GM23338 (cell line): ENCODE measurements at regions not wholly inside any gene's neighbourhood (a gene's known extent, or its start where the extent isn't known, plus 50 kb on each side); places are given as distances from the start of the nearest gene placed in this dataset.

Experiments used
- ATAC-seq: fragments of 200-7000 bp; cut with Tn5 transposase; 3 replicates; pipeline ENCODE4 v1.9.1; 2020
- DNase-seq: peaks from one replicate; pipeline ENCODE4 v3.0.0-alpha.2; 2015; ENCODE audit warnings: low spot score
- H2AFZ ChIP-seq: fragments of 200-600 bp; sonication (generic); 2 replicates; pipeline ENCODE4 v1.8.0; 2016; ENCODE audit warnings: antibody characterized with exemption, mild to moderate bottlenecking, moderate library complexity
- H3F3A ChIP-seq: fragments of 200-600 bp; sonication (generic); replicated peaks from 2 replicates; pipeline ENCODE4 v1.8.0; 2017; ENCODE audit warnings: antibody characterized with exemption, mixed run types, low read depth
- H3K27ac ChIP-seq: fragments of 200-600 bp; sonication (generic); 2 replicates; pipeline ENCODE4 v1.6.1; 2016; ENCODE audit warnings: low read depth
- H3K27me3 ChIP-seq: fragments of 200-600 bp; sonication (generic); 2 replicates; pipeline ENCODE4 v1.8.0; 2016; ENCODE audit warnings: mild to moderate bottlenecking, mixed run types, moderate library complexity; ENCODE audit not compliant: insufficient read depth
- H3K36me3 ChIP-seq: fragments of 200-600 bp; sonication (generic); 2 replicates; pipeline ENCODE4 v1.8.0; 2016; ENCODE audit warnings: mild to moderate bottlenecking; ENCODE audit not compliant: insufficient read depth
- H3K4me1 ChIP-seq: fragments of 200-600 bp; sonication (generic); 2 replicates; pipeline ENCODE4 v1.8.0; 2016; ENCODE audit warnings: mild to moderate bottlenecking, moderate library complexity; ENCODE audit not compliant: insufficient read depth
- H3K4me2 ChIP-seq: fragments of 200-600 bp; sonication (generic); 2 replicates; pipeline ENCODE4 v1.7.1; 2017; ENCODE audit warnings: mixed run types
- H3K4me3 ChIP-seq: fragments of 200-600 bp; sonication (generic); 2 replicates; pipeline ENCODE4 v1.6.1; 2016; ENCODE audit warnings: mixed run types
- H3K79me2 ChIP-seq: fragments of 200-600 bp; sonication (generic); replicated peaks from 2 replicates; pipeline ENCODE4 v1.8.0; 2017; ENCODE audit warnings: mild to moderate bottlenecking; ENCODE audit not compliant: insufficient read depth
- H3K9me2 ChIP-seq: fragments of 200-600 bp; sonication (generic); 2 replicates; pipeline ENCODE4 v1.8.0; 2017; ENCODE audit not compliant: insufficient read depth
- H4K20me1 ChIP-seq: fragments of 200-600 bp; sonication (generic); replicated peaks from 2 replicates; pipeline ENCODE4 v1.8.0; 2017; ENCODE audit warnings: mild to moderate bottlenecking; ENCODE audit not compliant: insufficient read depth
- H3K27ac Mint-ChIP-seq: 2 replicates; pipeline ENCODE4 v1.8.0; 2020; ENCODE audit warnings: inconsistent platforms, mild to moderate bottlenecking, moderate library complexity, mixed read lengths
- H3K27me3 Mint-ChIP-seq: 3 replicates; pipeline ENCODE4 v1.8.0; 2022; ENCODE audit warnings: low read depth, mild to moderate bottlenecking, moderate library complexity, mixed read lengths, inconsistent platforms; ENCODE audit not compliant: insufficient read depth, poor library complexity
- H3K36me3 Mint-ChIP-seq: 3 replicates; pipeline ENCODE4 v1.8.0; 2021; ENCODE audit warnings: low read depth, mild to moderate bottlenecking, inconsistent platforms, moderate library complexity, mixed read lengths
- H3K4me1 Mint-ChIP-seq: 3 replicates; pipeline ENCODE4 v1.8.0; 2020; ENCODE audit warnings: mild to moderate bottlenecking, inconsistent platforms, mixed read lengths
- H3K4me3 Mint-ChIP-seq: 3 replicates; pipeline ENCODE4 v1.8.0; 2021; ENCODE audit warnings: moderate library complexity, mild to moderate bottlenecking, inconsistent platforms, mixed read lengths
- H3K9me3 Mint-ChIP-seq: 3 replicates; pipeline ENCODE4 v1.8.0; 2020; ENCODE audit warnings: moderate library complexity, mild to moderate bottlenecking, inconsistent platforms, mixed read lengths
- CREB1 ChIP-seq: fragments of 250-450 bp; sonication (Bioruptor Pico); IDR thresholded peaks from 2 replicates; pipeline ENCODE4 v1.5.0; 2020; ENCODE audit warnings: low read depth, mild to moderate bottlenecking, moderate library complexity
- EZH2 ChIP-seq: fragments of 200-600 bp; sonication (generic); IDR thresholded peaks from one replicate; pipeline ENCODE4 v1.8.0; 2017; ENCODE audit warnings: antibody characterized with exemption, mild to moderate bottlenecking, low read depth; ENCODE audit not compliant: unreplicated experiment
- POLR2AphosphoS5 ChIP-seq: IDR thresholded peaks from 2 replicates; pipeline ENCODE4 v1.6.1; 2016; ENCODE audit warnings: antibody characterized with exemption, low read depth
- STAT1 ChIP-seq: IDR thresholded peaks from one replicate; pipeline ENCODE4 v1.6.1; 2016; ENCODE audit warnings: antibody characterized with exemption; ENCODE audit not compliant: unreplicated experiment
- ZNF114 ChIP-seq: fragments of 250-450 bp; sonication (Bioruptor Pico); IDR thresholded peaks from 2 replicates; pipeline ENCODE4 v1.5.0; 2020; ENCODE audit warnings: mild to moderate bottlenecking, moderate library complexity
- TF ChIP-seq, protein P1 (sequence below): IDR thresholded peaks from 2 replicates; pipeline ENCODE4 v1.6.1; 2016; ENCODE audit warnings: antibody characterized with exemption
- TF ChIP-seq, protein P2 (sequence below): IDR thresholded peaks from one replicate; pipeline ENCODE4 v1.6.1; 2018; ENCODE audit warnings: antibody characterized with exemption; ENCODE audit not compliant: unreplicated experiment
- TF ChIP-seq, protein P3 (sequence below): fragments of 250-450 bp; sonication (Bioruptor Pico); IDR thresholded peaks from 2 replicates; pipeline ENCODE4 v1.5.0; 2020; ENCODE audit warnings: mild to moderate bottlenecking, moderate library complexity

DNA sequence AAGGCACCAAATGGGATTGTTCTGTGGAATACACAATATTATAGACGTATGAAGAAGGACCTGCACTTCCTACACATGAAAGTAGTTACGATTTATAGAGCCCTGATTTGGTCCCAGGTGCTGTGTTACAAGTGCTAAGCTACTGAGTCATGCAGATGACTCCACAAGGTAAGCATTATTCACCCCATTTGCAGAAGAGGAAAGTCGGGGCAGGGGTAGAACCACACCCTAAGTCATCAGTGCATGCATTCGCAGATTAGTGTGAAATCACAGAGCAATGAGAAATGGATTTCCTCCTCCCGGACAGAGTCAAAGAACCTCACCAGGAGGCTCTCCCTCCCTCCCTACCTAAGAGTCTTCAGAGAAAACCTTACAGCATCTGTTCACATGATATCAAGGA, 279.5 kb downstream of the LRFN2 start:
- Mint-ChIP-seq H3K36me3 (no peaks in the 10 kb centered on the region), H3K9me3 (peaks cover 8% of the 10 kb centered on the region; the same call in 2 of the 3 replicates), H3K27ac (no peak overlapping the region), H3K27me3 (peaks cover 8% of the 10 kb centered on the region), H3K4me1 (peaks cover 9% of the 10 kb centered on the region), H3K4me3 (no peak overlapping the region)
- Histone ChIP-seq H3K4me1 (peaks cover 6% of the 10 kb centered on the region; the same call in 1 of the 2 replicates), H3K27me3 (no peaks in the 10 kb centered on the region), H3K4me3 (no peak overlapping the region), H3K27ac (no peak overlapping the region), H4K20me1 (no peaks in the 10 kb centered on the region), H2AFZ (peak overlapping the region; percentile 72; the same call in 1 of the 2 replicates), H3K4me2 (no peak overlapping the region), H3F3A (no peaks in the 10 kb centered on the region), H3K79me2 (no peaks in the 10 kb centered on the region), H3K36me3 (no peaks in the 10 kb centered on the region), H3K9me2 (peaks cover 5% of the 10 kb centered on the region; the same call in 1 of the 2 replicates)
- TF ChIP-seq, protein P1, sequence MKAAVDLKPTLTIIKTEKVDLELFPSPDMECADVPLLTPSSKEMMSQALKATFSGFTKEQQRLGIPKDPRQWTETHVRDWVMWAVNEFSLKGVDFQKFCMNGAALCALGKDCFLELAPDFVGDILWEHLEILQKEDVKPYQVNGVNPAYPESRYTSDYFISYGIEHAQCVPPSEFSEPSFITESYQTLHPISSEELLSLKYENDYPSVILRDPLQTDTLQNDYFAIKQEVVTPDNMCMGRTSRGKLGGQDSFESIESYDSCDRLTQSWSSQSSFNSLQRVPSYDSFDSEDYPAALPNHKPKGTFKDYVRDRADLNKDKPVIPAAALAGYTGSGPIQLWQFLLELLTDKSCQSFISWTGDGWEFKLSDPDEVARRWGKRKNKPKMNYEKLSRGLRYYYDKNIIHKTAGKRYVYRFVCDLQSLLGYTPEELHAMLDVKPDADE, result no peak
- TF ChIP-seq CREB1 (CRISPR knock-in tag), result no peak
- TF ChIP-seq, protein P2, sequence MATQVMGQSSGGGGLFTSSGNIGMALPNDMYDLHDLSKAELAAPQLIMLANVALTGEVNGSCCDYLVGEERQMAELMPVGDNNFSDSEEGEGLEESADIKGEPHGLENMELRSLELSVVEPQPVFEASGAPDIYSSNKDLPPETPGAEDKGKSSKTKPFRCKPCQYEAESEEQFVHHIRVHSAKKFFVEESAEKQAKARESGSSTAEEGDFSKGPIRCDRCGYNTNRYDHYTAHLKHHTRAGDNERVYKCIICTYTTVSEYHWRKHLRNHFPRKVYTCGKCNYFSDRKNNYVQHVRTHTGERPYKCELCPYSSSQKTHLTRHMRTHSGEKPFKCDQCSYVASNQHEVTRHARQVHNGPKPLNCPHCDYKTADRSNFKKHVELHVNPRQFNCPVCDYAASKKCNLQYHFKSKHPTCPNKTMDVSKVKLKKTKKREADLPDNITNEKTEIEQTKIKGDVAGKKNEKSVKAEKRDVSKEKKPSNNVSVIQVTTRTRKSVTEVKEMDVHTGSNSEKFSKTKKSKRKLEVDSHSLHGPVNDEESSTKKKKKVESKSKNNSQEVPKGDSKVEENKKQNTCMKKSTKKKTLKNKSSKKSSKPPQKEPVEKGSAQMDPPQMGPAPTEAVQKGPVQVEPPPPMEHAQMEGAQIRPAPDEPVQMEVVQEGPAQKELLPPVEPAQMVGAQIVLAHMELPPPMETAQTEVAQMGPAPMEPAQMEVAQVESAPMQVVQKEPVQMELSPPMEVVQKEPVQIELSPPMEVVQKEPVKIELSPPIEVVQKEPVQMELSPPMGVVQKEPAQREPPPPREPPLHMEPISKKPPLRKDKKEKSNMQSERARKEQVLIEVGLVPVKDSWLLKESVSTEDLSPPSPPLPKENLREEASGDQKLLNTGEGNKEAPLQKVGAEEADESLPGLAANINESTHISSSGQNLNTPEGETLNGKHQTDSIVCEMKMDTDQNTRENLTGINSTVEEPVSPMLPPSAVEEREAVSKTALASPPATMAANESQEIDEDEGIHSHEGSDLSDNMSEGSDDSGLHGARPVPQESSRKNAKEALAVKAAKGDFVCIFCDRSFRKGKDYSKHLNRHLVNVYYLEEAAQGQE, result no peak
- TF ChIP-seq, protein P3, sequence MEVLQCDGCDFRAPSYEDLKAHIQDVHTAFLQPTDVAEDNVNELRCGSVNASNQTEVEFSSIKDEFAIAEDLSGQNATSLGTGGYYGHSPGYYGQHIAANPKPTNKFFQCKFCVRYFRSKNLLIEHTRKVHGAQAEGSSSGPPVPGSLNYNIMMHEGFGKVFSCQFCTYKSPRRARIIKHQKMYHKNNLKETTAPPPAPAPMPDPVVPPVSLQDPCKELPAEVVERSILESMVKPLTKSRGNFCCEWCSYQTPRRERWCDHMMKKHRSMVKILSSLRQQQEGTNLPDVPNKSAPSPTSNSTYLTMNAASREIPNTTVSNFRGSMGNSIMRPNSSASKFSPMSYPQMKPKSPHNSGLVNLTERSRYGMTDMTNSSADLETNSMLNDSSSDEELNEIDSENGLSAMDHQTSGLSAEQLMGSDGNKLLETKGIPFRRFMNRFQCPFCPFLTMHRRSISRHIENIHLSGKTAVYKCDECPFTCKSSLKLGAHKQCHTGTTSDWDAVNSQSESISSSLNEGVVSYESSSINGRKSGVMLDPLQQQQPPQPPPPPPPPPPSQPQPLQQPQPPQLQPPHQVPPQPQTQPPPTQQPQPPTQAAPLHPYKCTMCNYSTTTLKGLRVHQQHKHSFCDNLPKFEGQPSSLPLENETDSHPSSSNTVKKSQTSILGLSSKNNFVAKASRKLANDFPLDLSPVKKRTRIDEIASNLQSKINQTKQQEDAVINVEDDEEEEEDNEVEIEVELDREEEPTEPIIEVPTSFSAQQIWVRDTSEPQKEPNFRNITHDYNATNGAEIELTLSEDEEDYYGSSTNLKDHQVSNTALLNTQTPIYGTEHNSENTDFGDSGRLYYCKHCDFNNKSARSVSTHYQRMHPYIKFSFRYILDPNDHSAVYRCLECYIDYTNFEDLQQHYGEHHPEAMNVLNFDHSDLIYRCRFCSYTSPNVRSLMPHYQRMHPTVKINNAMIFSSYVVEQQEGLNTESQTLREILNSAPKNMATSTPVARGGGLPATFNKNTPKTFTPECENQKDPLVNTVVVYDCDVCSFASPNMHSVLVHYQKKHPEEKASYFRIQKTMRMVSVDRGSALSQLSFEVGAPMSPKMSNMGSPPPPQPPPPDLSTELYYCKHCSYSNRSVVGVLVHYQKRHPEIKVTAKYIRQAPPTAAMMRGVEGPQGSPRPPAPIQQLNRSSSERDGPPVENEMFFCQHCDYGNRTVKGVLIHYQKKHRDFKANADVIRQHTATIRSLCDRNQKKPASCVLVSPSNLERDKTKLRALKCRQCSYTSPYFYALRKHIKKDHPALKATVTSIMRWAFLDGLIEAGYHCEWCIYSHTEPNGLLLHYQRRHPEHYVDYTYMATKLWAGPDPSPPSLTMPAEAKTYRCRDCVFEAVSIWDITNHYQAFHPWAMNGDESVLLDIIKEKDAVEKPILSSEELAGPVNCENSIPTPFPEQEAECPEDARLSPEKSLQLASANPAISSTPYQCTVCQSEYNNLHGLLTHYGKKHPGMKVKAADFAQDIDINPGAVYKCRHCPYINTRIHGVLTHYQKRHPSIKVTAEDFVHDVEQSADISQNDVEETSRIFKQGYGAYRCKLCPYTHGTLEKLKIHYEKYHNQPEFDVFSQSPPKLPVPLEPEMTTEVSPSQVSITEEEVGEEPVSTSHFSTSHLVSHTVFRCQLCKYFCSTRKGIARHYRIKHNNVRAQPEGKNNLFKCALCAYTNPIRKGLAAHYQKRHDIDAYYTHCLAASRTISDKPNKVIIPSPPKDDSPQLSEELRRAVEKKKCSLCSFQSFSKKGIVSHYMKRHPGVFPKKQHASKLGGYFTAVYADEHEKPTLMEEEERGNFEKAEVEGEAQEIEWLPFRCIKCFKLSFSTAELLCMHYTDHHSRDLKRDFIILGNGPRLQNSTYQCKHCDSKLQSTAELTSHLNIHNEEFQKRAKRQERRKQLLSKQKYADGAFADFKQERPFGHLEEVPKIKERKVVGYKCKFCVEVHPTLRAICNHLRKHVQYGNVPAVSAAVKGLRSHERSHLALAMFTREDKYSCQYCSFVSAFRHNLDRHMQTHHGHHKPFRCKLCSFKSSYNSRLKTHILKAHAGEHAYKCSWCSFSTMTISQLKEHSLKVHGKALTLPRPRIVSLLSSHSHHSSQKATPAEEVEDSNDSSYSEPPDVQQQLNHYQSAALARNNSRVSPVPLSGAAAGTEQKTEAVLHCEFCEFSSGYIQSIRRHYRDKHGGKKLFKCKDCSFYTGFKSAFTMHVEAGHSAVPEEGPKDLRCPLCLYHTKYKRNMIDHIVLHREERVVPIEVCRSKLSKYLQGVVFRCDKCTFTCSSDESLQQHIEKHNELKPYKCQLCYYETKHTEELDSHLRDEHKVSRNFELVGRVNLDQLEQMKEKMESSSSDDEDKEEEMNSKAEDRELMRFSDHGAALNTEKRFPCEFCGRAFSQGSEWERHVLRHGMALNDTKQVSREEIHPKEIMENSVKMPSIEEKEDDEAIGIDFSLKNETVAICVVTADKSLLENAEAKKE (CRISPR knock-in tag), result no peak
- TF ChIP-seq STAT1, result no peak
- no peak for TF ChIP-seq POLR2AphosphoS5
- no peak for TF ChIP-seq EZH2
- no peak for TF ChIP-seq ZNF114 (CRISPR knock-in tag)
- DNase-seq (no peak), ATAC-seq (no peak)
